K562 (cell line): ENCODE measurements at regions not wholly inside any gene's neighbourhood (a gene's known extent, or its start where the extent isn't known, plus 50 kb on each side); places are given as distances from the start of the nearest gene placed in this dataset.

ENCODE experiments used
- ATAC-seq: fragments of 200-7000 bp; cut with Tn5 transposase; 3 replicates; pipeline ENCODE4 v1.9.1; 2020; ENCODE audit warnings: moderate library complexity
- BruUV-seq: library from RNA; stranded (reverse); fragments of 400-500 nt; replicated peaks from 2 replicates; lab custom pipeline; 2021; lab: Mats Ljungman, UMichigan
- CTCF ChIA-PET: fragments of 300-600 bp; formaldehyde crosslinking; extraction: SDS; loops from one replicate; lab custom pipeline; 2021; ENCODE audit warnings: low intra/inter-chr PET ratio; lab: Yijun Ruan, JAX
- POLR2A ChIA-PET: fragments of 300-600, 350-650 bp; sonication (Branson Sonifier 250); formaldehyde crosslinking; extraction: SDS; loops from one replicate; lab custom pipeline; 2021; ENCODE audit warnings: antibody characterized with exemption, inconsistent platforms; lab: Yijun Ruan, JAX
- DNase-seq, 4 experiments: peaks; one replicate each; pipeline versions ENCODE4 v3.0.0 to v3.0.0-alpha.2; 2011 to 2018; ENCODE audit warnings: low spot score in 3 of 4, mixed read lengths in 3 of 4; ENCODE audit errors: extremely low read depth in 1 of 4
- FAIRE-seq: peaks from 2 replicates; lab custom pipeline; 2011; peaks lifted over from hg19 to GRCh38; lab: Jason Lieb, UNC
- H2AFZ ChIP-seq: 2 replicates; pipeline ENCODE4 v1.6.0; 2011; ENCODE audit warnings: low read depth, low read length, control low read depth, inconsistent platforms
- H3K27ac ChIP-seq: fragments of 200-600 bp; 3 replicates; pipeline ENCODE4 v1.8.0; 2011; ENCODE audit warnings: low read depth, mild to moderate bottlenecking, control low read depth, inconsistent platforms, low read length, moderate library complexity, mixed read lengths; ENCODE audit errors: extremely low read depth
- H3K27me3 ChIP-seq, 2 experiments: fragments of 300-600 bp in 1 of 2; 2 replicates in 1 of 2; 3 replicates in 1 of 2; pipeline versions ENCODE4 v1.6.0 to v1.8.0; 2011; ENCODE audit warnings: inconsistent platforms in 2 of 2, low read length in 2 of 2, mild to moderate bottlenecking in 1 of 2, mixed read lengths in 1 of 2, moderate library complexity in 1 of 2; ENCODE audit not compliant: control insufficient read depth in 2 of 2, insufficient read depth in 2 of 2
- H3K36me3 ChIP-seq: fragments of 300-600 bp; 3 replicates; pipeline ENCODE4 v1.8.0; 2011; ENCODE audit warnings: mild to moderate bottlenecking, low read length, inconsistent platforms; ENCODE audit not compliant: control insufficient read depth, insufficient read depth
- H3K4me1 ChIP-seq, 2 experiments: fragments of 200-600 bp in 1 of 2; replicated peaks in 1 of 2; 2 replicates in 1 of 2; 3 replicates in 1 of 2; pipeline versions ENCODE4 v1.5.1 to v1.8.0; 2011; ENCODE audit warnings: inconsistent platforms in 2 of 2, low read length in 2 of 2, mild to moderate bottlenecking in 1 of 2, mixed read lengths in 1 of 2, moderate library complexity in 1 of 2; ENCODE audit not compliant: control insufficient read depth in 2 of 2, insufficient read depth in 2 of 2
- H3K4me2 ChIP-seq: 2 replicates; pipeline ENCODE4 v1.6.1; 2011; ENCODE audit warnings: low read length, control low read depth, inconsistent platforms, mixed read lengths; ENCODE audit not compliant: insufficient read depth
- H3K4me3 ChIP-seq: fragments of 200-600 bp; sonication (generic), shearing (Covaris generic); 2 replicates; pipeline ENCODE4 v1.5.1; 2016; ENCODE audit warnings: control low read depth, inconsistent platforms
- H3K79me2 ChIP-seq: fragments of 200-600 bp; 3 replicates; pipeline ENCODE4 v1.8.0; 2011; ENCODE audit warnings: low read length, inconsistent platforms; ENCODE audit not compliant: control insufficient read depth, insufficient read depth
- H3K9ac ChIP-seq, 2 experiments: 2 replicates each; pipeline versions ENCODE4 v1.6.0 to v1.6.1; 2011; ENCODE audit warnings: low read depth in 2 of 2, low read length in 2 of 2, control low read depth in 1 of 2, inconsistent platforms in 1 of 2, mild to moderate bottlenecking in 1 of 2, mixed read lengths in 1 of 2; ENCODE audit not compliant: insufficient read depth in 1 of 2
- H3K9me1 ChIP-seq: one replicate; pipeline ENCODE4 v1.6.0; 2011; ENCODE audit warnings: inconsistent platforms, mild to moderate bottlenecking, low read length, moderate library complexity; ENCODE audit not compliant: control insufficient read depth, insufficient read depth
- H3K9me3 ChIP-seq: replicated peaks from 2 replicates; pipeline ENCODE4 v1.5.1; 2011; ENCODE audit warnings: low read depth, low read length, inconsistent platforms; ENCODE audit not compliant: control insufficient read depth, insufficient read depth
- H4K20me1 ChIP-seq: replicated peaks from 2 replicates; pipeline ENCODE4 v1.6.1; 2011; ENCODE audit warnings: low read length, inconsistent platforms, mixed read lengths; ENCODE audit not compliant: control insufficient read depth, insufficient read depth
- DIDO1 ChIP-seq: fragments of 450-650 bp; IDR thresholded peaks from 2 replicates; pipeline ENCODE4 v1.6.1; 2016; ENCODE audit warnings: low read depth, missing biosample characterization, missing genetic modification characterization
- ERF ChIP-seq: fragments of 450-650 bp; formaldehyde crosslinking; IDR thresholded peaks from 2 replicates; pipeline ENCODE4 v1.4.0; 2020; ENCODE audit warnings: mild to moderate bottlenecking, mixed read lengths
- HMBOX1 ChIP-seq: sonication (generic); IDR thresholded peaks from 2 replicates; pipeline ENCODE4 v1.6.1; 2016
- HSF4 ChIP-seq: fragments of 250-450 bp; sonication (Bioruptor Pico); IDR thresholded peaks from 2 replicates; pipeline ENCODE4 v2.1.2; 2022; ENCODE audit warnings: mild to moderate bottlenecking, moderate library complexity, borderline replicate concordance
- IRF2 ChIP-seq: sonication (generic); formaldehyde crosslinking; IDR thresholded peaks from 2 replicates; pipeline ENCODE4 v1.8.1; 2022; ENCODE audit warnings: mild to moderate bottlenecking, missing genetic modification reagents
- KDM2B ChIP-seq: fragments of 250-450 bp; sonication (Bioruptor Pico); IDR thresholded peaks from 2 replicates; pipeline ENCODE4 v1.8.0; 2021; ENCODE audit warnings: mild to moderate bottlenecking, moderate library complexity
- LEF1 ChIP-seq: fragments of 450-650 bp; IDR thresholded peaks from 2 replicates; pipeline ENCODE4 v1.6.1; 2016; ENCODE audit warnings: mild to moderate bottlenecking
- MCM7 ChIP-seq, 2 experiments: fragments of 450-650 bp; IDR thresholded peaks; 2 replicates each; pipeline ENCODE4 v1.6.1; 2016 to 2018
- MLX ChIP-seq, 2 experiments: fragments of 450-650 bp in 1 of 2; sonication (generic) in 1 of 2; formaldehyde crosslinking; conservative IDR thresholded peaks; 2 replicates each; pipeline versions ENCODE4 v1.4.0 to v1.8.1; 2020 to 2022; ENCODE audit warnings: mild to moderate bottlenecking in 1 of 2, missing genetic modification reagents in 1 of 2
- POLR2B ChIP-seq: fragments of 450-650 bp; IDR thresholded peaks from 2 replicates; pipeline ENCODE4 v1.6.1; 2018; ENCODE audit warnings: low read depth; ENCODE audit not compliant: partially characterized antibody
- POLR3G ChIP-seq: IDR thresholded peaks from 2 replicates; pipeline ENCODE4 v1.6.1; 2011; ENCODE audit not compliant: insufficient read length, insufficient replicate concordance; ENCODE audit errors: extremely low read depth
- PRPF4 ChIP-seq: fragments of 200-400 bp; formaldehyde crosslinking; IDR thresholded peaks from one replicate; pipeline ENCODE4 v1.6.1; 2017; ENCODE audit warnings: low read length, low read depth, mild to moderate bottlenecking; ENCODE audit not compliant: insufficient read depth, poor library complexity, severe bottlenecking
- SETDB1 ChIP-seq: IDR thresholded peaks from one replicate; pipeline ENCODE4 v1.6.1; 2012; ENCODE audit warnings: low read length, control low read depth, inconsistent platforms
- SMC3 ChIP-seq: conservative IDR thresholded peaks from 2 replicates; pipeline ENCODE4 v1.6.1; 2011; ENCODE audit warnings: low read depth, low read length, improper control_type of control experiment; ENCODE audit not compliant: insufficient read depth
- WGBS: fragments of 100-300 bp; shearing (Covaris generic); methylation state at CpG from one replicate; pipeline ENCODE4 v1.1.6; 2016; ENCODE audit warnings: low coverage, mixed read lengths; ENCODE audit not compliant: insufficient coverage; ENCODE audit errors: missing lambda C conversion rate; 5-methylcytosine and 5-hydroxymethylcytosine counted together
- in situ Hi-C: fragments of 300-500 bp; cut with MboI; formaldehyde crosslinking; loops from 4 replicates; pipeline ENCODE4 v1.15.0; 2018; ENCODE audit warnings: inconsistent platforms, mixed read lengths
- intact Hi-C: fragments of 100-400 bp; cut with micrococcal nuclease; formaldehyde crosslinking; loops from 2 replicates; pipeline ENCODE4 v1.14.2; 2022
- TF ChIP-seq, protein P1 (sequence below), 2 experiments: fragments of 450-650 bp in 1 of 2; sonication (generic) in 1 of 2; formaldehyde crosslinking in 1 of 2; IDR thresholded peaks in 1 of 2; conservative IDR thresholded peaks in 1 of 2; 2 replicates each; pipeline versions ENCODE4 v1.6.1 to v1.8.1; 2016 to 2023; ENCODE audit warnings: mild to moderate bottlenecking in 2 of 2, moderate library complexity in 2 of 2, inconsistent platforms in 1 of 2, missing genetic modification reagents in 1 of 2

GRCh38 chr5:93922551-93922950 is 181.2 kb upstream of the POU5F2 start (continued):
- TF ChIP-seq POLR3G (no peak), SMC3 (no peak), MCM7 (IDR thresholded peaks at IDR 0.05) (no peak), MLX (CRISPR knock-in tag; conservative IDR thresholded peaks at IDR 0.05) (no peak), PRPF4 (no peak)

DNA sequence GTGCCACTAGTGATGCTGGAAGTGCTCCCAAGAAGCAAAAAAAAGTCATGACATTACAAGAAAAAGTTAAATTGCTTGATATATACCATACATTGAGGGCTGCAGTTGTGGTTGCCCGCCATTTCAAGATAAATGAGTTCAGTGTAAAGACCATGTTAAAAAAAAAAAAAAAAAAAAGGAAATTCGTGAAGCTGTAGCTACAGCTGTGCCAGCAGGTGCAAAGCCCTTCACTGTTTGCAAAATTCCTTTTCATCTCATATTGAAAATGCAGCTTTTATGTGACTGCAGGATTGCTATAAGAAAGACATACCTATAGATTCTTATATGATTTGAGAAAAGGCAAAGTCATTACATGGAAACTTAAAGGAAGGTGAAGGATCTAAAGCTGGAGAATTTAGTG is 179.6 kb upstream of the POU5F2 start:
- H3K27me3 ChIP-seq: no peaks in the 10 kb centered on the region

More for the DNA sequence above, 179.6 kb upstream of the POU5F2 start:
- no peak overlapping the region for H3K27ac ChIP-seq
- ChIA-PET CTCF (no interaction called here), POLR2A (no interaction called here)
- ATAC-seq: no peak
- in situ Hi-C loops (no loop called here), intact Hi-C loops (no loop called here)
- no peak overlapping the region for H3K4me2 ChIP-seq
- no peaks in the 10 kb centered on the region for H3K36me3 ChIP-seq
- no peak overlapping the region for H3K9ac ChIP-seq
- no peak for DNase-seq
- no peaks in the 10 kb centered on the region for H4K20me1 ChIP-seq
- no peaks in the 10 kb centered on the region for H3K9me3 ChIP-seq
- no peak overlapping the region for H2AFZ ChIP-seq
- 0% methylated on average over 2 of the region's 2 CpGs for WGBS
- no peak overlapping the region for H3K4me3 ChIP-seq
- no peaks in the 10 kb centered on the region for H3K9me1 ChIP-seq
- H3K4me1 ChIP-seq: no peaks in the 10 kb centered on the region
- no TSS peak for BruUV-seq
- H3K79me2 ChIP-seq: no peaks in the 10 kb centered on the region
- TF ChIP-seq, protein P1, sequence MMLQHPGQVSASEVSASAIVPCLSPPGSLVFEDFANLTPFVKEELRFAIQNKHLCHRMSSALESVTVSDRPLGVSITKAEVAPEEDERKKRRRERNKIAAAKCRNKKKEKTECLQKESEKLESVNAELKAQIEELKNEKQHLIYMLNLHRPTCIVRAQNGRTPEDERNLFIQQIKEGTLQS (IDR thresholded peaks at IDR 0.05): no peak
- TF ChIP-seq, protein P1 (CRISPR knock-in tag; conservative IDR thresholded peaks at IDR 0.05): no peak
- TF ChIP-seq IRF2 (CRISPR knock-in tag) (no peak), DIDO1 (tag) (no peak), HSF4 (CRISPR knock-in tag) (no peak), LEF1 (no peak), KDM2B (CRISPR knock-in tag) (no peak), SETDB1 (no peak), POLR2B (no peak), HMBOX1 (no peak), ERF (CRISPR knock-in tag) (no peak)
- no peak for FAIRE-seq
